GM19452 (cell line): ENCODE measurements at regions not wholly inside any gene's neighbourhood (a gene's known extent, or its start where the extent isn't known, plus 50 kb on each side); places are given as distances from the start of the nearest gene placed in this dataset.

ENCODE experiments used
- ATAC-seq: cut with Tn5 transposase; IDR thresholded peaks from one replicate; pipeline ENCODE4 v1.9.1; 2021; ENCODE audit not compliant: unreplicated experiment

DNA sequence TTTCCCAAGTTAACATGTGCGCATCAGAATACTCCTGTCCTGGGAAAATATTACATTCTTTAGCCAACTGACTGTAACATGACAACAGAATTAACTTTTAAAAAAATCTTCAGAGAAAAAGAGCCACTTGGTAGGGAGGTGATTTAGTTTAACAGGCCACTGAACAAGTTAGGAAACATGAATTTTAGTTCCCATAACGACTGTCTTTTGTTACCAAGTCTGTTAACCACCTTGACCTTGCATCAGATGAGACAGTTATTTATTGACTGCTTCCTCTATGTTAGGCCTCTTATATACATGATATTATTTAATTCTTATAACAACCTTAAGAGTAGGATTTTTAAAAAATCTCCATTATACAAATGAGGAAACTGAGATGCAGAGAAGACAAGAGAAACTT is 268.6 kb downstream of the NDFIP2 start:
- ATAC-seq: no peak

GRCh38 chr13:79745081-79745480 is 264.1 kb downstream of the NDFIP2 start:
- no peak for ATAC-seq

GRCh38 chr13:79742923-79743322 is 262.0 kb downstream of the NDFIP2 start:
- ATAC-seq: no peak

GRCh38 chr13:79740991-79741390 is 260.0 kb downstream of the NDFIP2 start:
- no peak for ATAC-seq

DNA sequence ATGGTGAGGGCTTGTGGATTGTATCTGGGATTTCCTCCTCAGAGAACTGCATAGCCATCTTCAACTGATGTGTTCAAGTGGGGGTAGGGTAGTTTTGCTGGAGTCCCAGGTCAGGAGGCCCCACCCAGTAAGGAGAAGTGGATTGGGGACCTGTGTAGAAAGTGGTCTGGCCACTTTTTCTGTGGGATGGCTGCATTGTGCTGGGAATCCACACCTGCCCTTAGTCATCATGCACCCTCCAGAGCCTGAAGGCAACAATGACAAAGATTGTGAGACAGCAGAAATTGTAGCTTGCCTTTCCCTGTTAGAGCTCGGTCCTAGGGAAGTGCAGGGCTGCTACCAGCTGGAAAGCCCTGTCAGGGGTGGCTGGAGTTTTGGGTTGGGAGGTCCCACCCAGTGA is 255.4 kb downstream of the NDFIP2 start:
- ATAC-seq: no peak

GRCh38 chr13:79735228-79735627 is 254.3 kb downstream of the NDFIP2 start:
- ATAC-seq: no peak

DNA sequence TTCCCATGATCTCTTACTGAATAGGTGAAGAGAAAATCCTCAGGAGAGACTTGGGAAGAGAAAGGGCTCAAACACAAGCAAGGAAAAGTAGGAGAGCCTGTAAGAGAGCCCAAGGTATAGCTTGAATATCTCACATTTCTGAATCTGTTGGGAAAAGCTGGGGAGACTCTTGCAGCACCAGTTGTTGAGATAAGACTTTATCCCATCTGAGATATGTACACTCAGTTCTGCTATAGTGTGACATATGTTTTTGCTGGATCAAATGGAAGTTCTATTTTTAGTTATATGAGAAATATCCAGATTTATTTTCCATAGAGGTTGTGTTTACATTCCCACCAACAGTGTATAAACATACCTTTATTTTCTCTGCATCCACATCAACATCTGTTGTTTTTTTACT is 246.1 kb downstream of the NDFIP2 start:
- ATAC-seq: no peak

DNA sequence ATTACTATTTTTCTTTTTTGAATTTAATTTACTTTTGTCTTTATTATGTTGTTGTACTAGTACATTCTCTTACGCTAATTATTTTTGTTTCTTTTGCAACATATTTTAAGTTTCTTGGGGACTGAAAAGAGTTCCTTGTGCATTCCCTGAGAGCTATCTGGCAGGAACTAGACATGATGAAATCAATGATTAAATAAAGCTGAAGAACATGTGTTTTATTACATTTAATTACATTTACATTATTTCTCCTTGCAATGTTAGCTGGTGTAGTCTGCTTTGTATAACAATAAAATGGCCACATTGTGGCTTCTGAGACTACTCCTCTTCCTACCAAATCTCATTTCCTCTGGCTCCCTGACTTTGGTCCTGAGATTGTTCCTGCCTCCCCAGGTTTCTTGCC is 244.9 kb downstream of the NDFIP2 start:
- ATAC-seq: no peak

GRCh38 chr13:79724348-79725103 is 243.6 kb downstream of the NDFIP2 start:
- no peak for ATAC-seq

- no peak for ATAC-seq
Observed at GRCh38 chr13:79723519-79724024, 242.6 kb downstream of the NDFIP2 start.

DNA sequence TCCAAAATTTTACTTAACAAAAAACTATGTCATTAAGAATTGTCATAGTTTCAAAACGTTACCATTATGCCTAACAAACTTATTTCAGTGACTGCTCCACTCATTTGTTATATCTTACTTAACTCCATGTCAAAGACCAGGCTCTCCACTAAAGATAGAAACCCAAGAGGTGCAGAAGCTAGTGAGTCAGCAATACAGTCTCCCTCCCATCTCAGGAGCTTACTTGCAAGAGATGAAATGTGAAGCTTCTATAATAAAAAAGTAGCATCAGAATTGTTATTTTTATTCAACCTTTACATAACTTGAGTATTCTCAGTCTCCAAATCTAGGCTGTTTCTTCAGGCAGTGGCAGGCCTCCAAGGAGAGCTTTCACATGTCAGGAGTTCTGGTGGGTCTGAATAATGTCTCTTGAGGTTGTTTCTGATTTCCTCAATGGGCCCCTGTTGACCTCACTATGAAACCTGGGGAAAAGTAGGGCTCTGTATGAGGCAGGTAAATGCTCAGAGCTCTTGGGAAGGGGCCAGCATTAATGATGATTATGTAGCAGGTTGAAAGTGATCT is 242.0 kb downstream of the NDFIP2 start:
- ATAC-seq: no peak

DNA sequence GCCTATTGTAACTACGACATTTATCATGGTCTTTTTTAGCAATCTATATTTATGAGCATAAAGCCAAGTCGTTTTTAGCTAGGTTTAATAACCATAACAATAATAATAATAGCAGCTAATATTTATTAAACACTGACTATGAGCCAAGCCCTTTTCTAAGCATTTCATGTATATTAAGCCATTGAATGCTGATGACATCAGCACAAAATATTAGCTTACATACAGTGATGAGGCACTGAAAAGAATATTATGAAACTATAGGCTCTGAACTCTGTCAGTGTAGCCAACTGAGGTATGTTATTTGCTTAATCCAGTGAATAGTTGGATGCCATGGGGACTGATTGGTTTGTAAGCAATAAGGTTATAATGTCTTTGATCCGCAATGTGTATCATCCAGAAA is 235.2 kb downstream of the NDFIP2 start:
- no peak for ATAC-seq

GRCh38 chr13:79711631-79712030 is 230.7 kb downstream of the NDFIP2 start:
- ATAC-seq: no peak

GRCh38 chr13:79710376-79710775 is 229.4 kb downstream of the NDFIP2 start:
- no peak for ATAC-seq

DNA sequence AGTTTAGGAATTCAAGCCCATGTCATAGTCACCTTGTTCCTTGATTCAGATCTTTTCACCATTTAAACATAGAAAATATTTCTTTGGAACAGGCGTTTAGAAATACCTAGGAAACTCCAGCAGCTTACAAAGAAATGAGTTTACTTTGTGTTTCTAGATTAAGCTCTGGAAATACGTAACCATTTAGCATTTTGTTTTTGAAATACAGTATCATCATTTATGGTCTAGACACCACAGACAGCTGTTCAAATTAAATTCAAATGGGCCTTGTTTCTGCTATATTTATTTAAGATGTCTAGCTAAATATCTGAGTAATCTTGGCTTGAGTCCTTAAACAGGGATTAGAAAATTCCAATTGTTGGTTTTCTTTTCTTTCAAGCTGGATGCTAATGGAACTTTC is 228.5 kb downstream of the NDFIP2 start:
- no peak for ATAC-seq

DNA sequence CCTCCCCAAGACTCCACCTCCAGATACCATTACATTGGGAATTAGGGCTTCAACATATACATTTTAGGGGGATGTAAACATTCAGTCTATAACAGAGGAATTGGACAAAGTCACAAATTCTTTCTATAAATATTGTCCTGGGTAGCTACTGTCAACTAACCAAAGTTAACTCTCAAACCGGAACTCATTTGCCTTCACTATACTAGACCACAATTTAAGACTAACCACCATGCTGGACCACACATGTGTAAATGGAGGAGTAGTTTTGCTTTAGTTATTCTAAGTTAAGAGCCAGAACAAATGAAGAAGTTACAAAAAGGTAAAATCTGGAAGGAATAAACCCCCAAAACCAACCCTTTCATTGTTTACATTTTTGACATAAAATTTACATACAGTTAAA is 222.8 kb downstream of the NDFIP2 start:
- no peak for ATAC-seq

DNA sequence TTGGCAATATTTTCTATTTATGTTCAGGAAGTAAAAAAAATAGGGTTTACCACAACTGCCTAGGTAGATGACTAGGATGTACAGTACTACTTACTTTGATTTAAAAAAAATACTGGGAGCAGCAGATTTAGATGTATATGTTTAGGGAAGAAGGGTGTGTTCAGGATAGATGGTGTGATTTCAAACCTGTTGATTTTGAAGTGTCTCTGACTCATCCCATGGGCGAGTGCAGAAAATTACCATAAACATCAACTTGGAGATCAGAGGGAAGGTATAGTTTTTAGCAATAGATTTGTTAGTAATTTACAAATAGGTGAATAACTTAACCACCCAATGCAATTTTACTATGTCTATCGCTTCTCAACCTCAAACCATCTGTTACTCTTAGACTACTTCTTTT is 214.8 kb downstream of the NDFIP2 start:
- no peak for ATAC-seq

DNA sequence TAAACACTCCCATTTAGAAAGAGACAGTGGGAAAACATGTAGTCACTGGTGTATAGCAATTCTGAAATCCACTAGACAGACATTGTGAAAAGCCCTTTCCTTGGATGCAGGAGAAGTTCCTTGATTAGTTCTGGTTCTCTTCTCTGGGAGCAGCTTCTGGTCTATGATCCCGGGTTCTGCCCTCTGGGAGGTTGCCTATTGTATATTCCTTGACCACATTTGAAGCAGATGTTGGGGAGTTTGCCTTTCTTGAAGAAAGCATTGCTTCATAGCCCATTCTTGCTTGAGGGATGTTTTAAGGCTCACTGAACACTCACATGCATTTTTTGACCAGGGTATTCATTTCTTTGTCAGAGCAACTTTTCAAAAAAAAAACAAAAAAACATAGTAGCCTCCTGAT is 211.9 kb downstream of the NDFIP2 start:
- no peak for ATAC-seq

DNA sequence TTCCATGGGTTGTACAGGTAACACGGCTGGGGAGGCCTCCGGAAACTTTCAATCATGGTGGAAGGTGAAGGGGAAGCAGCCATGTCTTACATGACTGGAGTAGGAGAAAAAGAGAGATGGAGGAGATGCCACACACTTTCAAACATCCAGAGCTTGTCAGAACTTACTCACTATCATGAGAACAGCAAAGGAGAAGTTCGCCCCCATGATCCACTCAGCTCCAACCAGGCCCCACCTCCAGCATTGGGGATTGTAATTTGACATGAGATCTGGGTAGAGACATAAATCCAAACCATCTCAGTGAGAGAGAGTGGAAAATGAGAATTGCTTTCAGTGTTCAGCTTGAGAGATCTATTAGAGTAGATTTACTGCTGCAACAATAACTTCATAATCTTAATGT is 210.9 kb downstream of the NDFIP2 start:
- no peak for ATAC-seq

DNA sequence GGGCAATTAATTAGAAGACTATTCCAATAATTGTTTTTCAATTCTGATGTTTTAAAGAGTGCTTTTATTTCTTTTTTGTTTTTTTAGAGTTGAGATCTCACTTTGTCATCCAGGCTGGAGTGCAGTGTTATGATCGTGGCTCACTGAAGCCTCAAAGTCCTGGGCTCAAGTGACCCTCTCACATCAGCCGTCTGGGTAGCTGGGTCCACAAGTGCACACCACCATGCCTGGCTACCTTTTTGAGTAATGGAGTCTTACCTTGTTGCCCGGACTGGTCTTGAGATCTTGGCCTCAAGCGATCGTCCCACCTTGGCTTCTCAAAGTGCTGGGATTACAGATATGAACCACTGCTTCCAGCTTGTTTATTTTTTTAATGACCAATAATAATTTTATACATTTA is 207.8 kb downstream of the NDFIP2 start:
- no peak for ATAC-seq

DNA sequence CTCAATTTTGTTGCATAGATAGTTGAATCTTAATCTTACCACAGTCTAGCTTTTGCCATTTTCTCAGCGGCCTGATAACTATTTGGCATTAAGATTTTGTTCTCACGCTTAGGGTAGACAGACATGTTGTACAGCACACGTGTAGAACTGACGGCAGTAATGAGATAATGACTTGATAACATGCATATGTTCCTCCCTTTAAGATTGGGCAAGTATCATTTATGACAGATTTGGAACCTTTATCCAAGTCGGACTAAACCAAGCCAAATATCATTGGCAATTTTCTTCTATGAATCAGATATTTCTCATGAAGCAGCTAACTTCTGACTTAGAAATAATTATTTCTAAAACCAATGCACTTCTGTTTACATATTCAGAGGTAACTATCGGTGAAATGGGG is 205.5 kb downstream of the NDFIP2 start:
- no peak for ATAC-seq

GRCh38 chr13:79684371-79684770 is 203.4 kb downstream of the NDFIP2 start:
- no peak for ATAC-seq

- ATAC-seq: no peak
Observed at GRCh38 chr13:79682164-79682563, 201.2 kb downstream of the NDFIP2 start.
